ENCODE measurements at regions not wholly inside any gene's neighbourhood (a gene's known extent, or its start where the extent isn't known, plus 50 kb on each side); places are given as distances from the start of the nearest gene placed in this dataset.

DNA sequence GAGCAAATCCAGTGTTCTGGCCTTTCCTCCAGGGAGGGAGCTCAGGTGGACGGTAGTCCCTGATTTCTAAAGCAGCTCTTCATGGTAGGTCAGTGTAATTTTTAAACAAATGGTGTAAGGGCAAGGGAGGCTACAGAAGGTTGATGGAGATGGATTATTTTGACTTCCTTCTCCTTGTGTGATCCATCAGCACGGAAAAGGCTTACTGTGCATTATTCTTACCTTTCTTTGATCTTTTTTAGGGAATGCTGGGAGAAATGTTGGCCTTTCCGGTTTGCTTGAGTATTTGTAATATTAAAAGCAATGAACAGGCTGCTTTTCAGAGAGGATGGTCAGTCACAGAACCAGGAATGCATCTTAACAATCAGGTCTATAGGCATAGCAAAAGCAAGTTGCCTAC is 487.0 kb upstream of the BTBD3 start:
- ChIA-PET POLR2A (no interaction called here), RAD21 (ENCODE audit: low non-redundant PET in 1 of 2, low total read pairs in 2 of 2, uncharacterized antibody in 2 of 2, unreplicated experiment in 2 of 2) (no interaction called here), CTCF (no interaction called here)
- TF ChIP-seq ELF1 (IDR thresholded peaks at IDR 0.05; ENCODE audit: borderline replicate concordance, low read depth), result no peak
- BruUV-seq (replicated peaks), result no TSS peak
- Histone ChIP-seq H3K79me2 (ENCODE audit: insufficient read depth, low read length) (no peaks in the 10 kb centered on the region), H3K4me1 (ENCODE audit: control insufficient read depth in 1 of 2, insufficient read depth in 2 of 2, low read length in 2 of 2) (peaks cover 0 to 5% of the 10 kb centered on the region in 2 experiments; a peak in 1 of 4 replicates), H3K9me2 (ENCODE audit: insufficient read depth) (peaks cover 4% of the 10 kb centered on the region; the same call in 1 of the 2 replicates), H3K9ac (ENCODE audit: low read length) (no peak overlapping the region), H4K20me1 (ENCODE audit: insufficient read depth) (no peaks in the 10 kb centered on the region), H3K27me3 (ENCODE audit: insufficient read depth, low read length) (no peaks in the 10 kb centered on the region), H3K27ac (ENCODE audit: low read depth, low read length) (no peak overlapping the region), H3K9me3 (ENCODE audit: control insufficient read depth in 1 of 2, insufficient read depth in 1 of 2, low read depth in 1 of 2, low read length in 2 of 2) (no peaks in the 10 kb centered on the region), H3K4me2 (ENCODE audit: low read length) (no peak overlapping the region), H3K4me3 (replicated peaks in 1 of 2; ENCODE audit: low read depth in 1 of 2, low read length in 2 of 2) (no peak overlapping the region), H3K36me3 (ENCODE audit: control insufficient read depth in 1 of 2, insufficient read depth in 2 of 2, low read length in 2 of 2) (no peaks in the 10 kb centered on the region), H2AFZ (ENCODE audit: low read depth, low read length, poor library complexity, severe bottlenecking) (no peak overlapping the region)
- intact Hi-C loops (cut with micrococcal nuclease), result no loop called here
- DNase-seq (ENCODE audit: low read depth, low spot score) (no peak), ATAC-seq (no peak)

GRCh38 chr20:11431621-11432020 is 486.1 kb upstream of the BTBD3 start:
- Histone ChIP-seq H3K9me2 (ENCODE audit: insufficient read depth) (peaks cover 4% of the 10 kb centered on the region; the same call in 1 of the 2 replicates), H3K27ac (ENCODE audit: low read depth, low read length) (no peak overlapping the region), H3K27me3 (ENCODE audit: insufficient read depth, low read length) (no peaks in the 10 kb centered on the region), H2AFZ (ENCODE audit: low read depth, low read length, poor library complexity, severe bottlenecking) (no peak overlapping the region), H3K4me1 (ENCODE audit: control insufficient read depth in 1 of 2, insufficient read depth in 2 of 2, low read length in 2 of 2) (peaks cover 0 to 5% of the 10 kb centered on the region in 2 experiments; a peak in 1 of 4 replicates), H3K36me3 (ENCODE audit: control insufficient read depth in 1 of 2, insufficient read depth in 2 of 2, low read length in 2 of 2) (no peaks in the 10 kb centered on the region), H3K79me2 (ENCODE audit: insufficient read depth, low read length) (no peaks in the 10 kb centered on the region), H4K20me1 (ENCODE audit: insufficient read depth) (no peaks in the 10 kb centered on the region), H3K4me3 (replicated peaks in 1 of 2; ENCODE audit: low read depth in 1 of 2, low read length in 2 of 2) (no peak overlapping the region), H3K9me3 (ENCODE audit: control insufficient read depth in 1 of 2, insufficient read depth in 1 of 2, low read depth in 1 of 2, low read length in 2 of 2) (no peaks in the 10 kb centered on the region), H3K4me2 (ENCODE audit: low read length) (no peak overlapping the region), H3K9ac (ENCODE audit: low read length) (no peak overlapping the region)
- ChIA-PET RAD21 (ENCODE audit: low non-redundant PET in 1 of 2, low total read pairs in 2 of 2, uncharacterized antibody in 2 of 2, unreplicated experiment in 2 of 2) (no interaction called here), POLR2A (no interaction called here), CTCF (no interaction called here)
- no TSS peak for BruUV-seq (replicated peaks)
- intact Hi-C loops (cut with micrococcal nuclease), result no loop called here
- TF ChIP-seq, protein P1, sequence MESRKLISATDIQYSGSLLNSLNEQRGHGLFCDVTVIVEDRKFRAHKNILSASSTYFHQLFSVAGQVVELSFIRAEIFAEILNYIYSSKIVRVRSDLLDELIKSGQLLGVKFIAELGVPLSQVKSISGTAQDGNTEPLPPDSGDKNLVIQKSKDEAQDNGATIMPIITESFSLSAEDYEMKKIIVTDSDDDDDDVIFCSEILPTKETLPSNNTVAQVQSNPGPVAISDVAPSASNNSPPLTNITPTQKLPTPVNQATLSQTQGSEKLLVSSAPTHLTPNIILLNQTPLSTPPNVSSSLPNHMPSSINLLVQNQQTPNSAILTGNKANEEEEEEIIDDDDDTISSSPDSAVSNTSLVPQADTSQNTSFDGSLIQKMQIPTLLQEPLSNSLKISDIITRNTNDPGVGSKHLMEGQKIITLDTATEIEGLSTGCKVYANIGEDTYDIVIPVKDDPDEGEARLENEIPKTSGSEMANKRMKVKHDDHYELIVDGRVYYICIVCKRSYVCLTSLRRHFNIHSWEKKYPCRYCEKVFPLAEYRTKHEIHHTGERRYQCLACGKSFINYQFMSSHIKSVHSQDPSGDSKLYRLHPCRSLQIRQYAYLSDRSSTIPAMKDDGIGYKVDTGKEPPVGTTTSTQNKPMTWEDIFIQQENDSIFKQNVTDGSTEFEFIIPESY (IDR thresholded peaks at IDR 0.05; ENCODE audit: extremely low read depth, insufficient replicate concordance, low read length), result no peak
- TF ChIP-seq CBX3 (IDR thresholded peaks at IDR 0.05; ENCODE audit: low read depth), result no peak
- no peak for TF ChIP-seq TCF7L2 (IDR thresholded peaks at IDR 0.05; ENCODE audit: borderline replicate concordance, extremely low read depth, insufficient read depth, insufficient read length)
- no peak for TF ChIP-seq MAX (IDR thresholded peaks at IDR 0.05)
- no peak for TF ChIP-seq SP1 (IDR thresholded peaks at IDR 0.05; ENCODE audit: low read depth)
- no peak for TF ChIP-seq JUND (IDR thresholded peaks at IDR 0.05)
- ATAC-seq, result no peak
- no peak for DNase-seq (ENCODE audit: low read depth, low spot score)
